Left lung (tissue), 4 donors: ENCODE measurements at regions not wholly inside any gene's neighbourhood (a gene's known extent, or its start where the extent isn't known, plus 50 kb on each side); places are given as distances from the start of the nearest gene placed in this dataset.
A peak's percentile ranks its signal among the peaks of the same experiment; 100 is the strongest.
"Not testable (repeated sequence)": the region's sequence is repeated elsewhere in the genome, so short reads cannot be mapped to it uniquely, and the experiment has no call there.

ENCODE experiments used
- ATAC-seq: fragments of 200-7000 bp; cut with Tn5 transposase; one replicate; pipeline ENCODE4 v1.9.1; 2020; ENCODE audit warnings: moderate library complexity
- DNase-seq, 4 donors: peaks; one replicate each; pipeline ENCODE4 v3.0.0-alpha.2; 2013 to 2020
- H3K27ac ChIP-seq, 2 donors: fragments of 200-600 bp; sonication (generic) in 1 of 2; one replicate each; pipeline versions ENCODE4 v1.5.0 to v1.8.0; 2020 to 2021
- H3K27me3 ChIP-seq, 2 donors: fragments of 200-600 bp; sonication (generic) in 1 of 2; one replicate each; pipeline versions ENCODE4 v1.5.0 to v1.8.0; 2020 to 2021
- H3K36me3 ChIP-seq, 2 donors: fragments of 200-600 bp; sonication (generic) in 1 of 2; one replicate each; pipeline versions ENCODE4 v1.5.0 to v1.8.0; 2020 to 2021
- H3K4me1 ChIP-seq, 2 donors: fragments of 200-600 bp; one replicate each; pipeline ENCODE4 v1.8.0; 2021
- H3K4me3 ChIP-seq, 2 donors: fragments of 200-600 bp; sonication (generic) in 1 of 2; one replicate each; pipeline versions ENCODE4 v1.5.0 to v1.8.0; 2020 to 2021; ENCODE audit warnings: mild to moderate bottlenecking in 1 of 2
- H3K9me3 ChIP-seq, 2 donors: fragments of 200-600 bp; sonication (generic) in 1 of 2; one replicate each; pipeline versions ENCODE4 v1.5.0 to v1.8.0; 2020 to 2021
- intact Hi-C, 2 donors: fragments of 100-400 bp; cut with DNase I; formaldehyde crosslinking; loops; one replicate each; pipeline versions ENCODE4 v1.11.2 to v1.14.2; 2022
- TF ChIP-seq, protein P1 (sequence below), 2 donors: fragments of 200-600 bp; sonication (generic) in 1 of 2; IDR thresholded peaks; one replicate each; pipeline versions ENCODE4 v1.5.0 to v1.8.0; 2021; ENCODE audit warnings: antibody characterized with exemption in 2 of 2
- donor health status: DM: no; HTN: yes; CAD: no.
- donor health status: DM: no; HTN: no; CAD: no.

DNA sequence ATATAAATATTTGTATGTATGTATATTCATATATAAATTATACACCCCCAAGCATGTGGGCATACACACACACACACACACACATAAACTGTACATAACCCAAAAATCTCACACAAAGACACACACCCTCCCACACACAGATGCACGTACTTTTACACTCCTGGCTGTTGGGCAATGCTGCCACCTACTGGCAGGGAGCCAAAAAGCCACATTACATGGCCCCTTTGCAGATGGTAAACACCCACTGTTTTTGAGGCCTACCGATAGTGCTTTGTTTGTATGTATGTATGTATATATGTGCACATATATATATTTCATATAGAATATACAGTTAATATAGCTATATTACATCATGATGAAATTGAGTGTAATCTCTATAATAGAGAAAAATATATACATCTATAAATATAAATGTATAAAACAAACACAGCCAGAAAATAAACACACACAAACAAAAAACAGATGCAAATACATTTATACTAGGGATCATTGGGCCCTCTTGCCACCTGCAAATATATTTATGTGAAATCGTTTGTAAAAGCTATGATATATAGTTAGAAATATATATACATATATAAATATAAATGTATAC, 120.1 kb upstream of the ACBD5 start:
- TF ChIP-seq, protein P1, sequence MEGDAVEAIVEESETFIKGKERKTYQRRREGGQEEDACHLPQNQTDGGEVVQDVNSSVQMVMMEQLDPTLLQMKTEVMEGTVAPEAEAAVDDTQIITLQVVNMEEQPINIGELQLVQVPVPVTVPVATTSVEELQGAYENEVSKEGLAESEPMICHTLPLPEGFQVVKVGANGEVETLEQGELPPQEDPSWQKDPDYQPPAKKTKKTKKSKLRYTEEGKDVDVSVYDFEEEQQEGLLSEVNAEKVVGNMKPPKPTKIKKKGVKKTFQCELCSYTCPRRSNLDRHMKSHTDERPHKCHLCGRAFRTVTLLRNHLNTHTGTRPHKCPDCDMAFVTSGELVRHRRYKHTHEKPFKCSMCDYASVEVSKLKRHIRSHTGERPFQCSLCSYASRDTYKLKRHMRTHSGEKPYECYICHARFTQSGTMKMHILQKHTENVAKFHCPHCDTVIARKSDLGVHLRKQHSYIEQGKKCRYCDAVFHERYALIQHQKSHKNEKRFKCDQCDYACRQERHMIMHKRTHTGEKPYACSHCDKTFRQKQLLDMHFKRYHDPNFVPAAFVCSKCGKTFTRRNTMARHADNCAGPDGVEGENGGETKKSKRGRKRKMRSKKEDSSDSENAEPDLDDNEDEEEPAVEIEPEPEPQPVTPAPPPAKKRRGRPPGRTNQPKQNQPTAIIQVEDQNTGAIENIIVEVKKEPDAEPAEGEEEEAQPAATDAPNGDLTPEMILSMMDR (IDR thresholded peaks at IDR 0.05), result peak; percentile 72 to 73
- no peaks in the 10 kb centered on the region for H3K4me1 ChIP-seq
- H3K27ac ChIP-seq, result no peak overlapping the region
- no peak overlapping the region for H3K4me3 ChIP-seq
- peak; percentile 95 for ATAC-seq
- H3K36me3 ChIP-seq, result no peaks in the 10 kb centered on the region
- intact Hi-C loops, result no loop called here
- DNase-seq, result peak; percentile 42 to 86 (median 73)
- H3K27me3 ChIP-seq, result no peaks in the 10 kb centered on the region
- no peaks in the 10 kb centered on the region for H3K9me3 ChIP-seq

DNA sequence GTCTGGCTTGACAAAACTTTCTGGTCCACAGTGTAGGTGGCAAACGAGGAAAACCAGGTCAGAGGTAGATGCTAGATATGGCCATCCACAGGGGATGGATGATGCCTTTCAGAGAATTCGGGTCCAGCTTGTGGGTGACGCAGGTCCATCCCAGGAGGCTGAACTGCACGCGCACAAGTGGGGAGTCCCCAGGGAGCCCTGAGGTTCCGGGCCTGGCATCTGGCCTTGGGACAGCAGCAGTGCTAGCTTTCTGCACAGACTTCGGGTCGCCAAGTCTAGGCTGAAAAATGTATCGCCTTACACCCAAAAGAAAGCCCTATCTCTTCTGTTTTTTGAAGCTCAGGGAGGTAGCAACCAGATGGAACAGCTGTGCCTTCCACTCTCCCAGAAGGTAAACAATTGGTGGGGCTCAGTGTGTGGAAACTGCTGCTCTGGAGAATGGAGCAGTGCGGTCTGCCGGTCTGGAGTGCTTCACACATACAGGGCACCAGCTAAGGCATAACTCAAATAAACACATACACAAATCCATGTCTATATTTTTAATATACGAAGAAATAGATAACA, 119.3 kb upstream of the ACBD5 start:
- H3K27ac ChIP-seq, result no peak overlapping the region
- H3K4me3 ChIP-seq, result no peak overlapping the region
- no peaks in the 10 kb centered on the region for H3K36me3 ChIP-seq
- H3K27me3 ChIP-seq, result no peaks in the 10 kb centered on the region
- no peak for DNase-seq
- intact Hi-C loops, result no loop called here
- no peaks in the 10 kb centered on the region for H3K9me3 ChIP-seq
- no peaks in the 10 kb centered on the region for H3K4me1 ChIP-seq
- TF ChIP-seq, protein P1 (IDR thresholded peaks at IDR 0.05), result no peak
- no peak for ATAC-seq

DNA sequence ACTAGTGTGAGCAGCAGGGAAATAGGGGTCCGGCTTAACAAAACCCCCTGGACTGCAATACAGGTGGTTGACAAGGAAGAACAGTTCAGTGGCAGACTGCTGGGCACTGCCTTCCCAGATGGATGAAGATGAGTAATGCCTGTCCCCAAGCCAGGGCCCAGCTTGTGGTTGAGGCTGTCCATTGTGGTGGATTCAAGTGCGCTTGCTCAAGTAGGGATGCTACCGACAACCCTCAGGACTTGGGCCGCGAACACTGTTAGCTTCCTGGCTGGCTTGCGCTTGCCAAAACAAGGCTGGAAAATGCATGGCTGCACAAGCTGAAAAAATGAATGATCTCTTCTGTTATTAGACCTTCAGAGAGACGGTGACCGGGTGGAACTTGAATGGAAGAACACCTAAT, 116.1 kb upstream of the ACBD5 start:
- no peaks in the 10 kb centered on the region for H3K4me1 ChIP-seq
- intact Hi-C loops, result no loop called here
- DNase-seq (no peak), ATAC-seq (no peak)
- no peaks in the 10 kb centered on the region for H3K9me3 ChIP-seq
- no peak overlapping the region for H3K27ac ChIP-seq
- H3K36me3 ChIP-seq, result no peaks in the 10 kb centered on the region
- H3K4me3 ChIP-seq, result no peak overlapping the region
- TF ChIP-seq, protein P1 (IDR thresholded peaks at IDR 0.05), result no peak
- H3K27me3 ChIP-seq, result no peaks in the 10 kb centered on the region

DNA sequence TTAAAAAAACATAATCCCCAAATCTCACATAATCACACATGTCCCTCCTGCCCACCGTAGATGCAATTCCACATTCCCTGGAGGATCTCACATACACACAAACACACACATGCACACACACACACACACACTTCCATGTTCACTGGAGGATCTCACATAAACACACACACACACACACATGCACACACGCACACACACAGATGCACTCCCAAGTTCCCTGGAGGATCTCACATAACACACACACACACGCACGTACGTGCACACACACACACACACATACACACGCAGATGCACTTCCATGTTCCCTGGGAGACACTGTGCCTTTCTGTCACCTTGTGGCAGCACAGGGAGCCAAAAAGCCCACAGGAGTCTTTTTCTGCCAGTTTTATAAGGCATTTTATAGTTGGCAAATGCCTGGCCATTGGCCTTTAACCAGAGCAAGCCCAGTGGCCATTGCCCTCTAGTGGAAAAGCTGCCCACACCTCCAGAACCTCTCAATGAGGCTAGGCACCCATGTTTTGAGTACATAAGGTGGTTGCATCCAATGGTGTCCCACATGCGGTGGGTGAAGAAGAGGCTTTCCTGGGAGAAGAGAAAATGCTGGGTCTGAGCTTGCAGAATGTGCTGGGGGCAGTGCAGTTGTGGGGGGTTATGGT, 115.4 kb upstream of the ACBD5 start:
- Histone ChIP-seq H3K4me3 (no peak overlapping the region), H3K27me3 (no peaks in the 10 kb centered on the region), H3K27ac (no peak overlapping the region), H3K4me1 (no peaks in the 10 kb centered on the region), H3K9me3 (no peaks in the 10 kb centered on the region), H3K36me3 (no peaks in the 10 kb centered on the region)
- TF ChIP-seq, protein P1 (IDR thresholded peaks at IDR 0.05), result no peak
- intact Hi-C loops, result no loop called here
- ATAC-seq (no peak), DNase-seq (no peak)

DNA sequence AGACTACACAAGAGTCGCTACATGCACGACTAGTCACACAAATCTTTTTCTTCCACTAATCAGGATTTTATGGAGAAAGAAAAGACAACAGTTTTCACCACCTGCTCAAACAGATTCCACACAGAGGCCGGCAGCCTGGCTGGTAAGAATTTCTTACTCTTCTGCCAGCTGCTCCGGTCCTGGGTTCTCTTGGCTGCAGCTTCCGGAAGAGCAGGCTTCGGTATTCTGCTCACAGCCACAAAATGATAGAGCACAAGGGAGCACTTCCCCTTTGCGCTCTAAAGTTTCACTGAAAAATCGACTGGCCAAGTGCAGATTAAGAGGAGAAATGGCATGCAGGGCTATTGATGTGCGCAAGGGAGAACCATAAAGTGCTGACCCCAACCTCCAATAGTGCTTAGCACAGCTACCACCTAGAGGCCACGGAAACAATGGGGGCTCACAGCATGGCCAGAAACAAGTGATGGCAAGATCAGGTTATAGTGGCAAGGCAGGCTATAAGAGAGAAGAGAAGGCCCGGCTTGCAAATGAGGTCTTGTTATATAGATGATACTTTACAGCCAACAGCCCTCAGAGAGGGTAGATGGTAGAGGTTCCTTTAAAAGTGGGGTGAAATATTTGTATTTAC, 114.2 kb upstream of the ACBD5 start:
- DNase-seq, result peak in 1 of 4 donors; percentile 5
- H3K4me1 ChIP-seq, intact Hi-C loops, H3K9me3 ChIP-seq, H3K27me3 ChIP-seq, H3K4me3 ChIP-seq, H3K36me3 ChIP-seq, H3K27ac ChIP-seq: not testable (repeated sequence)
- ATAC-seq, result peak; percentile 61

DNA sequence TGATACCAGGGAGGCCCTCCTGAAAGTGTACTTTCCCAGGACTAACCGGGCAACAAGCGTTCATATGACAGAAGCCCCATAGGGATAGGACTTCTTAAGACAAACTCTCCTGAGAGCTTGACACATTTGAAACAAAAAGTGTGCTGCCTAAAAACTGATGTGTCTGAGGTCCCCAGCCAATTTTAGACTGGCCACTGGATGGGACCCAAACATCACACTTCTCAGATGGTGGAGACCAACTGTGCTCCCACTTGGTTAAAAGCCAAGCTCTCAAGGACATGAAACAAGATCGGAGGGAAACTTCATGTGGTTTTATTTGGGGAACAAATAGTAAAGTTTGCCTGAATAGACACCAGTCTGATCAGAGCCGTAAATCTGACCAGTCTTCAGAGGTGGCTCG, 113.5 kb upstream of the ACBD5 start:
- H3K36me3 ChIP-seq, DNase-seq, H3K9me3 ChIP-seq, H3K4me3 ChIP-seq, H3K4me1 ChIP-seq, H3K27ac ChIP-seq, H3K27me3 ChIP-seq, intact Hi-C loops, ATAC-seq: not testable (repeated sequence)
